Erythroblast (primary cell): ENCODE measurements at regions not wholly inside any gene's neighbourhood (a gene's known extent, or its start where the extent isn't known, plus 50 kb on each side); places are given as distances from the start of the nearest gene placed in this dataset.

Experiments
- DNase-seq, 2 experiments: peaks; one replicate each; lab custom pipeline; 2025; lab: John Stamatoyannopoulos, UW
- GATA1 ChIP-seq: IDR thresholded peaks from 2 replicates; pipeline ENCODE4 v1.6.1; 2011; ENCODE audit warnings: low read depth, mild to moderate bottlenecking, control low read depth, low read length, moderate library complexity
- POLR2A ChIP-seq: IDR thresholded peaks from 2 replicates; pipeline ENCODE4 v1.6.1; 2011; ENCODE audit warnings: mild to moderate bottlenecking, low read length

DNA sequence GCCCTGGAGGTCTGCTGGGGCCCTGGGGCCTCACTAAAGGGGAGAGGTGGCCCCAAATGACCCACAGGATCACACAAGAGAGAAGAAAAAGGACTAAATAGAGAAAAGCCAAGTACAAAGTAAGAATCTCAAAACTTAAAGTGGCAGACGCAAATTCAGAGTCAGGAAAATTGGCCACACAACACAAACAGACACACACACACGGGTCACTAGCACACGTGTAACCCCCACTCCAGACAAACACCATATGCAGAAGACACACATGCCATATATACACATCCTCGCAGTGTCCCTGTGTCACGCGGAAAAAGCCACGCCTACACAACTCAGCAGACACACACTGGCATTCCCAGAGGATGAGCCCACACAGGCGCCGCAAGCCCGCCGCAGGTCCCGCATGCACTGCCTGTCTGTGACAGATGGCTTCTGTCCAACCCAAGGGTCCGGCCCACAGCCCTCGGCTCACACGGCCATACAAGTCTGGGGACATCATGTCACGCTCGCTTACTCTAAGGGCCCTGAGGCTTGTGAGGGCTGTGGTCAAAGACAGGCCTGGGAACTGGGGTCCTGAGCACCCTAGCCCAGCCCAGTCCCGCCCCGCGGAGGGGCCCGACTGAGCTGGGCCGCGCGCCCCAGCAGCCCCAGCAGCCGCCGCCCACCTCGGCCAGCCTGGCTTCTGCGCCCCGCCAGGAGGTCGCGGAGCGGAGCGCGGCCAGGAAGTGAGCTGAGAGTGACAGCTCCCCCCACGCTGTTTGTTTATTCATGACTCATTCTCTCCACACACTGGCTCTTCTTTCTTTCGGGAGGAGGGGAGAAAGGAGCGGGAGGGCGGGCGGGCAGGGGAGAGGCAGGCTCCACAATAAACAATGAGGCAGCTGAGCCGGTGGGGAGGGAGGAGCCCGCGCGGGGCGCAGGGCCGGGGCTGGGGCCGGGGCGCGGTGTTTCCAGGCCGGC, 95.5 kb upstream of the ZMIZ1 start:
- peak; percentile 84 to 86 for DNase-seq
- peak; percentile 38 for TF ChIP-seq POLR2A
- no peak for TF ChIP-seq GATA1

DNA sequence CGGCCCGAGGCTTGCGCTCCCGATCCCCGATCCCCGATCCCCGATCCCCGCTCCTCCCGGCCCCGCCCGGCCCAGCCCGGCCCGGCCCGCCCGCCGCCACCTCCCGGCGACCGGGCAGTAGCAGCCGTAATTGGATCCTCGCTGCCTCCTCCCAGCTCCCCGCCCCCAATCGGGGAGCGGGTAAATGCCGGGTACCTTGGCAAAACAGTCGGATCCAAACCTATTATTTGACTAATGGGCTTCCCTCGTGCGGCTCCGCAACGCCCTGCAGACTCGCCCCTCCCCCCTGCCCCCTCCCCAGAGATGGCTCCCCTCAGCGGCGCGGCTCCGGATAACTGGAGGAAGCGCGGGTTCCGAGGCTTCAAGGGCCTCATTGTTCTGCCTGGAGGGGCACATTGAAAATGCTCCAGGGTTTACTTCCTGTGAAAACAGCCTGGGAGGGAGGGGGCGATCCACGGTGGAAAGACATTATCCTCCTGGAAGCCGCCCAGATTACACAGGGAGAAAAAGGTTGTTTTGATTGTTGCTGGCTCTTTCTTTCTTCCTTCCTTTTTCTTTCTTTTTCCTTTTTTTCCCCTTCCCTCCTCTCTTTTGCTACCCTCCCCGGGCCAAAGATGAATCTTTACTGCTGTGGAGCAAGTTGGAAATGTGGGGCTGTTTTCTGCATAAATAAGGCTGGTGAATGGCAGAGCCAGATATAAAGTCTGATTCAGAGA, 94.7 kb upstream of the ZMIZ1 start:
- no peak for TF ChIP-seq POLR2A
- TF ChIP-seq GATA1: no peak
- DNase-seq: peak; percentile 72 to 76

DNA sequence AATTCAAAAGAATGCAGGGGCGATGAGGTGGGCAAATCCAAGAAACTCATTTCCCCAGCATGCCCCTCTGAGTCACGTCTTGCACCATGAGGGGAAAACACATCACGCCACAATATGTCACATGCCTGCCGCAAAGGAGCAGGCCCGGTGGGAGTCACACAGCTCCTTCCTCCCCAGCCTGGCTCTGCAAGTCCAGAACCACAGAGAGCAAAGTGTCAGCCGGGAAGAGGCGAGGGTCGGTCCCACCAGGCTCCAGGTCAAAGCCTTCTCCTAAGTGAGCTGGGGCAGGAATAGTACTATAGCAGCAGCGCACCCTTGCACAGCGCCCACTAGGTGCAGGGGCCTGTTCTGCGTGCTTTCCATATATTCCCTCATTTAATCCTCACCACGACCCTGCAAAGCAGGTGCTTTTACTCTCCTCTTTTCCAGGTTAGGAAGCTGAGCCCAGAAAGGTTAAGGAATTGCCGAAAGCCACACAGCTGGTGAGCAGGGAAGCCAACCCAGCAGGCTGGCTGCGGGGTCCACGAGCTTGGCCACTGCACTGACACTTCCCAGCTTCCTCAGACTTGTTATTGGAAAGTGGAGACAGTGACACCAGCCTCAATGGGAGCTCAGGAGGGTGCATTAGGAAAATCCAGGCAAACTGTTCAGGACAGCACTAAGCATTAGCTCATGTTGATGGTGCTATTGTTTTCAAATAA, 94.0 kb upstream of the ZMIZ1 start:
- TF ChIP-seq GATA1 (no peak), POLR2A (no peak)
- DNase-seq: peak; percentile 69 to 78

DNA sequence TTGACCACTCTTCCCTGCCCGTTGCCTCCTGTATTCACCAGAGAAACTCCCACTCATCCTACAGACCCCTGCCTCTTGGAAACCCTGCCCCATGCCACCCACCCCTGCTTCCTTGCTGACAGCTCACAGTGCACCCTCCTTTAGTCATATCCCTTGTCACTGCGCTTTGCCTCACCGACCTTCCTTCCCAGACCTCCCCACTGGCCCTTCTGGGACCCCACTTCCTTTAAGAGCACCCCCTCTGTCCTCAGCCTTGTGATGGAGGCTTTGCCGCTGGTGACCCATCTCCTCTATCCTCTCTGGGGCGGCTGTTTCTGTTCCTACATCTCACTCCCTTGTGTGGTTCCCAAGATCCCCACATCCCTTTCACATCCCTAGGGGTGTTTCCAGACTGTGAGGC, 92.8 kb upstream of the ZMIZ1 start:
- no peak for TF ChIP-seq GATA1
- no peak for TF ChIP-seq POLR2A
- no peak for DNase-seq

DNA sequence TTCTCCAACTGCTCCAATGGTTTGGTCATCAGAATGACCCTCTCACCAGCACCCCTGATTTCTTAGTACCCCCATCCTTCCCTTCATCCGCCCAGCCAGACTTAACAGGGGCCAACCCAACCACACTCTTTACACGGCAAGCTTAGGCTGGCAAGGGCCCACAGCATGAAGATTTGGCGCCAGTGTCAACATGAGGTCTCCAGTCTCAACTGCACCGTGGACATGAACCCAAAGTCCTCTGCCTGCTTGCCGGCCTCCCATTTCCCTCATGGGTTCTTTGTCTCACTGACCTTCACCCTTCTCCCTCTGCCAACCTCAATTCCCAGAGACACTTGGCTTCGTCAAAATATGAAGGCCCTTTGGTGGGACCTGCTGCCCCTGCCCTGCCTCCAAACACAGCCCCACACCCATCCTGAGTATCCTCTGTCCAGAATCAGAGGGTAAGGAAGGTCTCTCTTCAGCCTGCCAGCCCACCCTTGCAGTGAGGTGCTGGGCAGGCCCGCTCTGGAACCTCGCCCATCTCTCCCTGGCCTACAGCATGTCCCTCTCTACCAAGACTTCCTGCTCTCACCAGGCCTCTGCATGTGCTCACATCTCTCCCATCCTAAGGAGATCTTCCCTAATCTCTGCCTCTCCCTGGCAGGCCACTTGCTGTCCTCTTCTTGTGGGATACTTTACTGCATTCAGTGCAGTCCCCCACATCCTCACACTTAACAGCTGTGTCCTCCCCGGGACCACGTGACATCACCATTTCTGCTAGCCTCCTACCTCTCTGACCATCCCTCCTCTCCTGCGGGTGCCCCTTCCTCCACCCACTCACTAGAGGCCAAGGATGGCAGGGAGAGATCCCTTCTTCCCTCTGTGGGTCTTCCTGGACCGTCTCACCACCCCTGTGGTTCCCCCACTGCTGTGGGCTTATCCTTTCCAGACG, 91.7 kb upstream of the ZMIZ1 start:
- DNase-seq: no peak
- TF ChIP-seq GATA1 (no peak), POLR2A (no peak)

DNA sequence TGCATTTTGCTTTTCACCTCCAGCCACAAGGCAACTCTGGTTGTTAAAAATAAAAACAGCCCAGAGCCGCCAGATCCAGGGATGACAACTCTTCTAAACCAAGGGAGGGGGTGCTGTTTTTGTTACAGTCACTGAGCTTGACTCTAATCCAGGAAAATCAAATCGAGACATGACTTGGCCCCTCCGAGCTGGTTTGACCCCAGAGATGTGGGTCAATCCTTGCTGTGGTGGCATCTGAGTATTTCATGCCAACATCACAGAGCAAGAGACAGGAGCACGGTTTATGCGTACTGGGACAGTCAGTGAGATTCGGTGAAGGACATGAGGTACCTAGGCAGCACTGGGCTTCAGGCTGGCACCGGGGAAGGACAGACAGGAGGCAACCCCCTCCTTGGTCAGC, 88.8 kb upstream of the ZMIZ1 start:
- TF ChIP-seq POLR2A: no peak
- TF ChIP-seq GATA1: no peak
- DNase-seq: no peak

DNA sequence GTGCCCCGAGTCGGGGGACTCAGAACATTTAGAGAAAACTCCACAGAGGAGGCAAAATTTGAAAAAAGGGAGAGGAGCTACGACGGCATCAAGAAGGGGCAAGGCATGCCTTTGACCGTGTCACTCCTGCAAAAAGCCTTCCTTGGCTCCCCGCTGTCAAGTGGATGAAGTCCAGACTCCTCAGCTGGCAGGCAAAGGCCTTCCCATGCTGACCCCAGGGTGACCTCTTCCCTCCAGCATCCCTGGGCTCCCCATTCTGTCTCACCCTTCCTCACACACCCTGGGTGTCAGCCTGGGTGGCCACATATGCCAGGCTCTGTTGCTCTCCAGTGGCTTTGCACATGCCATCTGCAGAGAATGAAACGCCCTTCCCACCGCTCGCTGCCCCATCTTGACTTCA, 88.4 kb upstream of the ZMIZ1 start:
- TF ChIP-seq POLR2A (no peak), GATA1 (no peak)
- no peak for DNase-seq

DNA sequence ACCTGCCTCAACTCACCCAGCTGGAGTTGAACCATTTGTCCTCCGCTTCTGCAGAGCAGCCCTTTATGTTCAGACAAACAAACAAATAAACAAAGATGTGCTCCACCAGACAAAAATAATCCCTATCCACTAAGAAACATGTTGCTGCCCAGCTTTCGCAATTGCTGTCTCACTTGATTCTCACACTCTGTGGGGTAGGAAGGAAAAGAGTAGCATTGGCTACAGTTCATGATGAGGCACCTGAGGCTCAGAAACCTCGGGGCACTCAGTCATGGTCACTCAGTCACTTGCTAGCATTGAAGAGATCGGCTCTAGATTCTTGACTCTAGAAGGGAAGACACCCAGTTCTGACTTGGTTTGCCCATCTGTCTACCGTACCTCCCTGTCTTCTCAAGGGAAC, 88.0 kb upstream of the ZMIZ1 start:
- no peak for DNase-seq
- no peak for TF ChIP-seq GATA1
- no peak for TF ChIP-seq POLR2A

DNA sequence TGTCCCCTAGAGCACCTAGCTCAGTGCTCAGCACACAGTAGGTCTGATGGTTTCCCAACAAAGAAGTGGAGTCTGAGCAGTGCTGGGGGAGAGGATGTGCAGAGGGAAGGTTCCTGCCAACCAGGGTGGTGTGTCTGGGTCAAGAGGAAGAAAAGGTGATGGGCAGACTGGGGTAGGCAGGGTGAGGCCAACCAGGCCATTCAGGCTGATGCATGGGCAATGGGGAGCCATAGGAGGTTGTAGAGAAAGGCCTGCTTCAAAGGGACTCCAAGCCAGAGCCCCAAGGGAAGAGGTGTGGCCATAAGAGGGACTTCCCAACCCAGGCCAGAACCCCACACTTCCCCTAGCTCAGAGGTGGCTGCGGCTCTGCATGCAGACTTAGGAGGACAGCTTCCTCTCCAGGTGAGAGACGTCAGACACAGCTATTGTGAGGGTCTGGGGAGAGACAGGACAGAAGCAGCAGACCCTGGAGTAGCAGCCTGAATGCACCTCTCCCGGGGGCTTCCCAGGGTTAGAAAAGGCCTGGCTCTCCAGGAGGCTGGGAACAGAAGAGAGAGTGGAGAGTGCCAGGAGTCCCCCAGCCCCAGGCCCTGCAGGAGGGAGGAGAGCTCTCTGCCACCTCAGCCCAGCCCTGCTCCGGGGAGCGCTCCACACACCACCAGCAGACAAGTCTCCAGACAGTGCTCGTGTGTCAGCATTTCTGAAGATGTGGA, 87.4 kb upstream of the ZMIZ1 start:
- TF ChIP-seq POLR2A (no peak), GATA1 (no peak)
- DNase-seq: no peak

DNA sequence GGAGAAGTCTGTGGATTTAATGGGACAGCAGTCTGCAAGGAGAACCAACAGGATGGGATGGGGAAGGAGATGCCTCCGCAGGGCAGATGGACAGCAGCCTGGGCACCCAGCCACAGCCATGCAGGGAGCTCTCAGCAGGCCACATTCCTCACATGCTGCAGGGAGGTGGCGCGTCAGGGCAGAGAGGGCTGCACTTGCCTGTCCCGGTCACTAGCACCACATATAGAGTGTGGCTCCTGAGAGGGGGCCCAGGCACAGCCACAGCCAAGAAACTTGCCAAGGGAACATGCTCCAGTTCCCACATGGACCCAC, 86.8 kb upstream of the ZMIZ1 start:
- no peak for TF ChIP-seq POLR2A
- TF ChIP-seq GATA1: no peak
- DNase-seq: no peak

DNA sequence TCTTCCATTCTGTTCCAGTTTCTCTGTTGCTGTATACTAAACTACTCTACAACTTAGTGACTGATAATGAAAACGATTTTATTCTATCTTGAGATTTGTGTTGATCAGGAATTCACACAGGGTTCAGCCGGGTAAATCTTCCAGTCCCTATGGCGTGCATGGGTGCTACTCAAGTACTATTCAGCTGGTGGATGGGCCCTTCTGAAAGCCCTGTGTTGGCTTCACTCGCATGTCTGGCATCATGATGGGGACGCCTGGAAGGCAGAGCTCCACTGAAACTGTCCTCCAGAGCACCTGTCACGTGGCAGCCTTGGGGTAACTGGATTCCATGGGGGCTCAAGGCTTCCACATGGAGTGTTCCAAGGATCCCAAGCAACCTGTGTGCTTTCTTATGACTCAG, 86.0 kb upstream of the ZMIZ1 start:
- TF ChIP-seq POLR2A: no peak
- DNase-seq: no peak

DNA sequence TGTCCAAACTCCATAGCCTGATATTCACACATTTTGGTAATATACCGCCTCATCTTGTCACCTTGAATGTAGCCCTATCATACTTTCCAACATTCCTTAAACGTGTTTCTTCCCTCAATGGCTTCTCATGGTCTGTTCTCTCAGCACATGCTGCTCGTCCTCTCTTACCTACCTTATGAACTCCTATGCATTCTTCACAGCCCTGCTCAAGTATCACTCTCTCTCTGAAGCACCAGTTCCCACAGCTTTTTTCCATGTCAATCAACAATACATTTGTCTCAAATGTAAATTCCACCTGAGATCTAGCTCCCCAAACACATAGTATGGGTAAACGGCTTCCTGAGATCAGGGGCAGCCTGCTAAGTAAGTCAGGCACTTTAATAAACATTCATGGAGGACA, 85.2 kb upstream of the ZMIZ1 start:
- no peak for TF ChIP-seq GATA1
- TF ChIP-seq POLR2A: no peak
- no peak for DNase-seq
